B cell (primary cell): ENCODE measurements at regions not wholly inside any gene's neighbourhood (a gene's known extent, or its start where the extent isn't known, plus 50 kb on each side); places are given as distances from the start of the nearest gene placed in this dataset.

ENCODE experiments used
- ATAC-seq: fragments of 200-7000 bp; cut with Tn5 transposase; one replicate; pipeline ENCODE4 v1.10.0; 2021; ENCODE audit warnings: low read depth, mild to moderate bottlenecking, moderate number of reproducible peaks, moderate library complexity
- CTCF ChIA-PET: fragments of 350-600 bp; sonication (Branson Sonifier 250); formaldehyde crosslinking; loops from one replicate; lab custom pipeline; 2021; ENCODE audit warnings: antibody characterized with exemption, inconsistent platforms; lab: Charles Lee
- POLR2A ChIA-PET: fragments of 350-600 bp; sonication (Branson Sonifier 250); formaldehyde crosslinking; loops from one replicate; lab custom pipeline; 2021; ENCODE audit warnings: antibody characterized with exemption; lab: Charles Lee
- DNase-seq: peaks from one replicate; pipeline ENCODE4 v3.0.0; 2013
- H2AFZ ChIP-seq: 2 replicates; pipeline ENCODE4 v1.6.1; 2012; ENCODE audit warnings: mild to moderate bottlenecking, low read depth, low read length; ENCODE audit not compliant: insufficient read depth, poor library complexity, severe bottlenecking
- H3K27ac ChIP-seq, 2 donors: 1 replicate in 1 of 2; 2 replicates in 1 of 2; pipeline ENCODE4 v1.5.1; 2012 to 2013; ENCODE audit warnings: low read length in 2 of 2, mild to moderate bottlenecking in 2 of 2, moderate library complexity in 1 of 2
- H3K27me3 ChIP-seq, 4 experiments: fragments of 200-600 bp in 1 of 4; sonication (generic) in 1 of 4; replicated peaks in 1 of 4; 1 replicate in 2 of 4; 2 replicates in 2 of 4; pipeline versions ENCODE4 v1.6.1 to v1.7.0; 2013 to 2016; ENCODE audit warnings: low read length in 3 of 4, mild to moderate bottlenecking in 2 of 4, mixed read lengths in 1 of 4, moderate library complexity in 1 of 4; ENCODE audit not compliant: insufficient read depth in 4 of 4, control insufficient read depth in 3 of 4; ENCODE audit errors: control extremely low read depth in 1 of 4
- H3K36me3 ChIP-seq, 2 experiments: replicated peaks in 1 of 2; 1 replicate in 1 of 2; 2 replicates in 1 of 2; pipeline versions ENCODE4 v1.6.1 to v1.7.1; 2013; ENCODE audit warnings: low read length in 1 of 2; ENCODE audit not compliant: insufficient read depth in 2 of 2, control insufficient read depth in 1 of 2; ENCODE audit errors: control extremely low read depth in 1 of 2, extremely low read depth in 1 of 2
- H3K4me1 ChIP-seq, 2 donors: fragments of 200-600 bp in 1 of 2; sonication (generic) in 1 of 2; 1 replicate in 1 of 2; 2 replicates in 1 of 2; pipeline versions ENCODE4 v1.5.1 to v1.6.1; 2013 to 2017; ENCODE audit warnings: low read length in 2 of 2; ENCODE audit not compliant: control insufficient read depth in 2 of 2, insufficient read depth in 2 of 2
- H3K4me2 ChIP-seq: replicated peaks from 2 replicates; pipeline ENCODE3; 2012; ENCODE audit warnings: mild to moderate bottlenecking, low read depth, low read length; ENCODE audit not compliant: poor library complexity, severe bottlenecking
- H3K4me3 ChIP-seq, 5 experiments: fragments of 200-600 bp in 1 of 5; sonication (generic) in 1 of 5; 1 replicate in 3 of 5; 2 replicates in 2 of 5; pipeline versions ENCODE4 v1.5.1 to v1.7.0; 2011 to 2016; ENCODE audit warnings: low read length in 4 of 5, mild to moderate bottlenecking in 4 of 5, low read depth in 2 of 5, control low read depth in 1 of 5, moderate library complexity in 1 of 5; ENCODE audit not compliant: insufficient read depth in 1 of 5; ENCODE audit errors: control extremely low read depth in 1 of 5, extremely low read depth in 1 of 5
- H3K79me2 ChIP-seq: fragments of 200-600 bp; sonication (generic); one replicate; pipeline ENCODE4 v1.6.0; 2016; ENCODE audit warnings: low read length; ENCODE audit not compliant: control insufficient read depth, insufficient read depth
- H3K9ac ChIP-seq: fragments of 200-600 bp; sonication (generic); 2 replicates; pipeline ENCODE4 v1.6.1; 2017; ENCODE audit warnings: mild to moderate bottlenecking, low read length, moderate library complexity
- H3K9me3 ChIP-seq, 3 donors: one replicate each; pipeline versions ENCODE4 v1.6.1 to v1.7.1; 2013; ENCODE audit warnings: low read length in 2 of 3; ENCODE audit not compliant: control insufficient read depth in 2 of 3, insufficient read depth in 1 of 3; ENCODE audit errors: control extremely low read depth in 1 of 3
- H4K20me1 ChIP-seq: 2 replicates; pipeline ENCODE4 v1.6.0; 2012; ENCODE audit warnings: mild to moderate bottlenecking, low read length; ENCODE audit not compliant: insufficient read depth, control insufficient read depth, poor library complexity, severe bottlenecking
- H3K27ac Mint-ChIP-seq: one replicate; pipeline ENCODE4 v1.8.0; 2021; ENCODE audit warnings: mixed read lengths
- H3K27me3 Mint-ChIP-seq: one replicate; pipeline ENCODE4 v1.8.0; 2021; ENCODE audit warnings: mixed read lengths
- H3K4me1 Mint-ChIP-seq: one replicate; pipeline ENCODE4 v1.8.0; 2021; ENCODE audit warnings: mixed read lengths
- H3K4me3 Mint-ChIP-seq: one replicate; pipeline ENCODE4 v1.8.0; 2021; ENCODE audit warnings: mixed read lengths
- H3K9me3 Mint-ChIP-seq: one replicate; pipeline ENCODE4 v1.8.0; 2022; ENCODE audit warnings: mixed read lengths; ENCODE audit not compliant: insufficient read depth
- CTCF ChIP-seq: fragments of 200-600 bp; IDR thresholded peaks from one replicate; pipeline ENCODE4 v1.8.0; 2022; ENCODE audit warnings: antibody characterized with exemption, mild to moderate bottlenecking
- EZH2 ChIP-seq: IDR thresholded peaks from 2 replicates; pipeline ENCODE4 v1.6.1; 2012; ENCODE audit warnings: borderline replicate concordance, low read depth, mild to moderate bottlenecking, moderate library complexity, low read length; ENCODE audit not compliant: insufficient read depth, poor library complexity, severe bottlenecking
- WGBS: methylation state at CpG from one replicate; pipeline ENCODE4 v1.1.5; 2013; ENCODE audit warnings: missing lambda C conversion rate; ENCODE audit not compliant: insufficient coverage; 5-methylcytosine and 5-hydroxymethylcytosine counted together
- intact Hi-C: fragments of 100-400 bp; cut with micrococcal nuclease; formaldehyde crosslinking; loops from one replicate; pipeline ENCODE4 v1.10.0; 2022

GRCh38 chr11:11220786-11221185, 132.3 kb downstream of the CSNK2A3 start:
- Histone ChIP-seq H4K20me1 (no peaks in the 10 kb centered on the region), H3K27ac (no peak overlapping the region), H3K4me1 (no peaks in the 10 kb centered on the region), H3K4me2 (no peak overlapping the region), H3K9me3 (no peaks in the 10 kb centered on the region), H3K9ac (no peak overlapping the region), H3K79me2 (no peaks in the 10 kb centered on the region), H3K27me3 (peaks cover 0 to 6% (median 0%) of the 10 kb centered on the region in 4 experiments), H3K36me3 (no peaks in the 10 kb centered on the region), H3K4me3 (no peak overlapping the region), H2AFZ (no peak overlapping the region)
- no peak for TF ChIP-seq CTCF
- TF ChIP-seq EZH2: no peak
- ChIA-PET CTCF (no interaction called here), POLR2A (no interaction called here)
- H3K27ac Mint-ChIP-seq: no peak overlapping the region
- no peaks in the 10 kb centered on the region for H3K4me1 Mint-ChIP-seq
- ATAC-seq (no peak), DNase-seq (no peak)
- 100% methylated on average over 4 of the region's 9 CpGs for WGBS
- intact Hi-C loops: no loop called here
- H3K4me3 Mint-ChIP-seq: no peak overlapping the region
- no peaks in the 10 kb centered on the region for H3K9me3 Mint-ChIP-seq
- peaks cover 2% of the 10 kb centered on the region for H3K27me3 Mint-ChIP-seq

- no peak overlapping the region for H3K27ac ChIP-seq
These were observed 134.4 kb downstream of the CSNK2A3 start for GRCh38 chr11:11218629-11218986.

More at GRCh38 chr11:11218629-11218986, 134.4 kb downstream of the CSNK2A3 start:
- Histone ChIP-seq H3K4me2 (no peak overlapping the region), H3K36me3 (no peaks in the 10 kb centered on the region), H3K27me3 (peaks cover 0 to 3% (median under 1%) of the 10 kb centered on the region in 4 experiments), H3K4me3 (no peak overlapping the region), H3K9ac (no peak overlapping the region), H3K79me2 (no peaks in the 10 kb centered on the region), H3K4me1 (no peaks in the 10 kb centered on the region), H2AFZ (no peak overlapping the region), H3K9me3 (no peaks in the 10 kb centered on the region), H4K20me1 (no peaks in the 10 kb centered on the region)
- no peak overlapping the region for H3K4me3 Mint-ChIP-seq
- ATAC-seq: no peak
- WGBS: 100% methylated on average over 3 of the region's 3 CpGs
- H3K27ac Mint-ChIP-seq: no peak overlapping the region
- no peaks in the 10 kb centered on the region for H3K9me3 Mint-ChIP-seq
- DNase-seq: no peak
- POLR2A ChIA-PET: no interaction called here
- CTCF ChIA-PET: no interaction called here
- TF ChIP-seq EZH2: no peak
- TF ChIP-seq CTCF: no peak
- H3K4me1 Mint-ChIP-seq: no peaks in the 10 kb centered on the region
- H3K27me3 Mint-ChIP-seq: peaks cover 6% of the 10 kb centered on the region
- intact Hi-C loops: no loop called here
